NCI-H1092 (cell line): ENCODE measurements at regions not wholly inside any gene's neighbourhood (a gene's known extent, or its start where the extent isn't known, plus 50 kb on each side); places are given as distances from the start of the nearest gene placed in this dataset.
"Not testable (repeated sequence)": the region's sequence is repeated elsewhere in the genome, so short reads cannot be mapped to it uniquely, and the experiment has no call there.

Experiments used
- DNase-seq: peaks from one replicate; lab custom pipeline; 2025; lab: John Stamatoyannopoulos, UW

DNA sequence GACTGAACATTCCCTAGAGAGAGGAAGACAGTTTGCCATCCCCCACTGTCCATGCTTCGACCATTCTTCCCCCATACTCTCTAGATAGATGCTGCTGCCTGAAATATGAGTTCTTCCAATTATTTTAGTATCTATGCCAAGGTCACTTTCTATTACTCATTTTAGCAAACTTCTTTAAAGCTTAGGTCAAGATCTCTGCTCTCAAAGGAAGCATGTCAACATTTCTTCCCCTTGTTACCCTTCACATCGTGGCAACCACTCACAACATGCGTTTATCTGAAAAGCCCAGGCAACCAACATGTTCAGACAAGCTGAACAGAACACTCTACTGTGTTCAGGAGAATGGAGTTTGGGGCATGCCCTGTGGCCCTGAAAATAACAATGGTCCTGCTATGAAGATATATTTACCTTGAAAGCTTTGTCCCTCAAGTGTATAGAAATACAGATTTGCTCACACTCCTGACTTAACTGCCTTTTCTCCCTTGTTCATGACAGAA is 138.4 kb upstream of the KIF2A start:
- DNase-seq, result no peak

GRCh38 chr5:62168506-62169281 is 137.3 kb upstream of the KIF2A start:
- no peak for DNase-seq

DNA sequence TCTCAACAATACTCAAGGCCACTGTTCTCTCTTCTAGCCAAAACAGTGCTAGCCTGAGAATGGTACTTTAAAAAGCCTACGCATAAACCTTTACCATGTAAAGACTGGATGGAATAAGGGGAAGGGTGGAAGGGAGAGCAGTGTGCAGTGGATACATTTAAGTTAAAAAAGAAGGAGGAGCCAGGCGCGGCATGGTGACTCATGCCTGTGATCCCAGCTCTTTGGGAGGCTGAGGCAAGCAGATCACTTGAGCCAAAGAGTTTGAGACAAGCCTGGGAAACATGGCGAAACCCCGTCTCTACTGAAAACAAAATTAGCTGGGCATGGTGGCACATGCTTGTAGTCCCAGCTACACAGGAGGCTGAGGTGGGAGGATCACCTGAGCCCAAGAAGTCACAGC is 127.7 kb upstream of the KIF2A start:
- DNase-seq, result no peak

- no peak for DNase-seq
Observed at GRCh38 chr5:62182802-62183201, 123.2 kb upstream of the KIF2A start.

- no peak for DNase-seq
Observed at GRCh38 chr5:62183727-62184126, 122.3 kb upstream of the KIF2A start.

DNA sequence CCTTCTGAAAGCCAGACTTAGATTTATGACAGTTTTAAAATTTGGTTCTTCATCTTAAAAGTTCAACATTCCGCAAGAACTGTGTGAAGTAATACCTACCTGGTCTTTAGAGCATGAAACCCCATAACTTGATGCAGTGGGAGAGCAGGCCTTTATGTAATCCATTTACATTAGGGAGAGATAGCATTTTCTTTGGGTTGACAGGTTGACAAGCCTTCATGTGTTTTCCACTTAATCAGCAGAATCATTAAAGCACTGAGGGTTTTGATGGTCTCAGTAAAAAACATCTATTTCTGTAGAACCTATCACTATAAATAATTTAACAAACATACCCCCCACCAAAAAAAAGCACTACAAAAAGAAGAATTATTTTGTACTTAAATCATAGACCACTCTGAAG is 121.6 kb upstream of the KIF2A start:
- DNase-seq, result no peak

GRCh38 chr5:62190173-62190572 is 115.8 kb upstream of the KIF2A start:
- no peak for DNase-seq

GRCh38 chr5:62190931-62191330 is 115.1 kb upstream of the KIF2A start:
- DNase-seq, result no peak

GRCh38 chr5:62192958-62193357 is 113.0 kb upstream of the KIF2A start:
- DNase-seq, result no peak

DNA sequence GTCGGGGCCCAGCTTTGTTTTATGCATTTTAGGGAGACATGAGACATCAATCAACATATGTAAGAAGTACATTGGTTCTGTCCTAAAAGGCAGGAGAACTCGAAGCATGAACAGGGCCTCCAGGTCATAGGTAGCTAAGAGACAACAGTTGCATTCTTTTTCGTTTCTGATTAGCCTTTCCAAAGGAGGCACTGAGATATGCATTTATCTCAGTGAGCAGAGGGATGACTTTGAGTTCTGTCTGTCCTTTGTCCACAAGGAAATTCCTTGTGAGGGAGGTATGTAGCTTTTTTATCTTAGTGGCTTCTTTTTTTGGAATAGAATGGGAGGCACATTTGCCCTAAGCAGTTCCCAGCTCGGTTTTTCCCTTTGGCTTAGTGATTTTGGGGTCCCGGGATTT is 109.5 kb upstream of the KIF2A start:
- DNase-seq, result not testable (repeated sequence)

GRCh38 chr5:62197697-62198096 is 108.3 kb upstream of the KIF2A start:
- DNase-seq, result no peak

GRCh38 chr5:62198421-62198820 is 107.6 kb upstream of the KIF2A start:
- DNase-seq, result no peak

GRCh38 chr5:62199792-62200716 is 106.0 kb upstream of the KIF2A start:
- DNase-seq, result no peak

DNA sequence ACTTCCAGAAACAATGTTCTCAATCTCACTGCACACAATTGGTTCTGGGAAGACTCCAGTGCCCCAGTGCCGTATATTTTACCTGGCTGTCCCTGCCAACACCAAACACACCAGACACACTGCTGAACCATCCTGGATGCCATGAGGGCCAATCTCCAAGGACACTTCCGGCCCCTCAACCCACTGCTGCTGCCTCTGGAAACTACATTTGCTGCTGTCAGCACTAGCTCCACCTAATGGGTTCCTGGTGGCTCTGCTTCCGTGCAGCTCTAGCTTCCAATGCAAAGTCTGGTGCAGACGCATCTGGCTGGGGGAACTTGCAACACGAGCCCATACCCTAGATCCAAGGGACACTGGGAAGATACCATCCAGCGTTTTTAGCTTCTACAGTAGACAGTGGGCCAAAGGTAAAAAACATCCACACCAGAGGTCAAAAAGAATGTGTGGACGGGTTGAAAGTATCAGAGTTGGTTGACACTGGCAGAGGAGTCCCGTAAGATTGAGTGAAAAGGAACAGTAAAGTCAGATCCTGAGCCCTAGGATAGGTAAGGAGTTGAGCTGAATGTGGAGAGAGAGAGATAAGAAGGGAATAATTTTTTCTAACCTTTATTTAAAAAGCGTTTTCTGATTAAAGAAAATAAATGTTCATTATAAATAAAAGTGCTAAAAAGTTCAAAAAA is 99.7 kb upstream of the KIF2A start:
- no peak for DNase-seq

GRCh38 chr5:62208218-62208852 is 97.7 kb upstream of the KIF2A start:
- DNase-seq, result no peak

DNA sequence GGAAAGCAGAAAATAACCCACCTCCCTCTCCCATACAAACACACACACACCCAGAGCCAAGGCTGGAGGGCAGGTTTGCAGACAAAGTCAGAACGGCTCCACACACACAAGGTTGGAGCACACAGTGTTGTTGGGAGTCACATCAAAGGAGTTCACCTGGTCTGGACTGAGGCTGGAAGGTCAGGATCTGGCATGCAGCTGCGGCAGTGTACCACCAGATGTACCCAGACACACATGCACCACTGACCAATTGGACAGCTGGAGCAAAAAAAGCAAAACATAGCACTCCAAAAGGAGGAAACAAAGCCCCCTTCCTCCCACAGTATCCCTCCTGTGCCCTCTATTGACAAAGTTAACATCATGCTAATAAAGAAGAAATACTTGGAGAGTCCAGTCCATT is 94.6 kb upstream of the KIF2A start:
- no peak for DNase-seq

- no peak for DNase-seq
Observed at GRCh38 chr5:62212648-62213047, 93.4 kb upstream of the KIF2A start.

DNA sequence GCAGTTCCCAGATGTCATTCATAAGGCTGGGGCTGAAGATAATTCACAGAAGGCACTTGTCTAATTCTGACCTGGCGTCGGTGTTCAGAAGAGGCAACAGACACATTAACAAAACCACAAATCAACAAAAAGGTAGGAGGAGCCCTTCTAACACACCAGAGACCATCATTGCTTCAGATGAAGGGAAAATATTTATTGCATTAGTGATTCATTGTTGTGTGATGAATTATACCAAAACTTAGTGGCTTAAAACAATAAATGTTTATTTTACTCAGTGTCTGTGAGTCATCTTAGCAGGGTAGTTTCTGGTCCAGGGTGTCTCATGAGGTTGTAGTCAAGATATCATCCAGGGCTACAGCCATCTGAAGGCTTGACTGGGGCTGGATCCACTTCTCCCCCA is 91.3 kb upstream of the KIF2A start:
- DNase-seq, result no peak

DNA sequence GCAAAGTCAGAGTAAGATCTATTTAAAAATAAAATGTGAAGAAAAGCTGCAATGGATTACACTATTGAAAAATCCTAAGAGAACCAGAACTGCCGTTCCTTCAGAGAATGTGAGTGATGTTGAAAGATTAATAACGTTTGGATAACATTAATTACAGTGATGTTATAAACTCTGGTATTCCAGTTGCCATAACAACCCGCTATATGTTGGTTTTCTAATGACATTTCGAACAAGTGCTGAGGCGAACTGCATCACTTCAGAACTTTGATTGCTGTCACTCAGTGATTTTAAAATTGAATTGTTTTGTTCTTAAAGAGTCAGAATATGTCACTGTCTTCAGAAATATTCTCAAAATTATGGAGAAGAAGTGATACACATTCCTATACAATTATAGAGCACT is 89.4 kb upstream of the KIF2A start:
- not testable (repeated sequence) for DNase-seq

GRCh38 chr5:62217095-62217494 is 88.9 kb upstream of the KIF2A start:
- DNase-seq, result not testable (repeated sequence)

DNA sequence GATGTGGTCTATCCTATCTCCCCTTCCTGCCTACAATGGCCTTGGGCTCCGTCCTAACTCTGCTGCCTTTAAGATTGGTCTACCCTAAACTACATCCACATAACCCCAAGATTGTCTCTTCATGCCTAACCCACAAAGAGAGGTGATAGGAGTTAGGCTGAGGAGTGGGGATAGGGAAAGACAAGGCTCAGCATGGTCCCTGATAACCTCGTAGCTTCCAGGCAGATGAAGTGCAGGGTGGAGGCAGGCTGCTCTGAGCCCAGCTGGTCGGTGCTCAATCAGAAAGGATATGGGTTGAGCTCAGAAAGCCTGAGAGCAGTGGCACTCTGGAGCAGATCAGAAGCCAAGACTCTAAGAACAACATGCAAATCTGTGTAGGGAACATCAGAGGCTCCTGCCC is 87.1 kb upstream of the KIF2A start:
- DNase-seq, result not testable (repeated sequence)

- not testable (repeated sequence) for DNase-seq
Observed at GRCh38 chr5:62221881-62222280, 84.1 kb upstream of the KIF2A start.
